SK-N-MC (cell line): ENCODE measurements at regions not wholly inside any gene's neighbourhood (a gene's known extent, or its start where the extent isn't known, plus 50 kb on each side); places are given as distances from the start of the nearest gene placed in this dataset.

Experiments
- DNase-seq: peaks from one replicate; pipeline ENCODE4 v3.0.0-alpha.2; 2011; ENCODE audit warnings: low read depth, low spot score
- H3K27ac ChIP-seq: fragments of 200-600 bp; sonication (generic); 2 replicates; pipeline ENCODE4 v1.5.1; 2016; ENCODE audit warnings: mixed run types
- H3K36me3 ChIP-seq: fragments of 200-600 bp; sonication (generic); 2 replicates; pipeline ENCODE4 v1.6.1; 2017; ENCODE audit warnings: antibody characterized with exemption, low read length, mixed read lengths; ENCODE audit not compliant: insufficient read depth
- H3K4me3 ChIP-seq: fragments of 200-600 bp; sonication (generic); 2 replicates; pipeline ENCODE4 v1.5.1; 2016
- H3K9ac ChIP-seq: fragments of 200-600 bp; sonication (generic); 2 replicates; pipeline ENCODE4 v1.8.0; 2017; ENCODE audit warnings: mixed run types, mixed read lengths; ENCODE audit not compliant: insufficient read length
- H3K9me3 ChIP-seq: fragments of 200-600 bp; sonication (generic); 2 replicates; pipeline ENCODE4 v1.6.1; 2017; ENCODE audit warnings: low read depth, mild to moderate bottlenecking, antibody characterized with exemption, low read length, moderate library complexity, mixed read lengths
- EZH2 ChIP-seq: fragments of 200-600 bp; sonication (generic); IDR thresholded peaks from one replicate; pipeline ENCODE4 v1.6.1; 2017; ENCODE audit warnings: antibody characterized with exemption
- FOXP2 ChIP-seq: optimal IDR thresholded peaks from 2 replicates; pipeline ENCODE3; 2011; ENCODE audit warnings: mild to moderate bottlenecking, moderate library complexity; ENCODE audit not compliant: insufficient read depth; ENCODE audit errors: extremely low read length, control extremely low read depth
- POLR2AphosphoS5 ChIP-seq: IDR thresholded peaks from 2 replicates; pipeline ENCODE4 v1.6.1; 2012; ENCODE audit warnings: mild to moderate bottlenecking, low read depth, low read length, borderline replicate concordance

GRCh38 chr5:71839096-71839884 lies 120.2 kb downstream of the CARTPT start:
- no peak overlapping the region for H3K9ac ChIP-seq
- H3K4me3 ChIP-seq = no peak overlapping the region
- no peak for TF ChIP-seq FOXP2
- no peak for TF ChIP-seq EZH2
- TF ChIP-seq POLR2AphosphoS5 = no peak
- H3K27ac ChIP-seq = no peak overlapping the region
- H3K9me3 ChIP-seq = no peaks in the 10 kb centered on the region
- DNase-seq = no peak
- H3K36me3 ChIP-seq = no peaks in the 10 kb centered on the region

- no peak for DNase-seq
- Histone ChIP-seq H3K9ac (no peak overlapping the region), H3K9me3 (no peaks in the 10 kb centered on the region), H3K27ac (no peak overlapping the region), H3K4me3 (no peak overlapping the region), H3K36me3 (no peaks in the 10 kb centered on the region)
- TF ChIP-seq POLR2AphosphoS5 (no peak), FOXP2 (no peak), EZH2 (no peak)
Measured at GRCh38 chr5:71841107-71841506, 122.0 kb downstream of the CARTPT start.

- no peak overlapping the region for H3K4me3 ChIP-seq
- no peaks in the 10 kb centered on the region for H3K9me3 ChIP-seq
- TF ChIP-seq EZH2 = no peak
- TF ChIP-seq FOXP2 = no peak
- TF ChIP-seq POLR2AphosphoS5 = no peak
- DNase-seq = no peak
- H3K9ac ChIP-seq = no peak overlapping the region
- no peaks in the 10 kb centered on the region for H3K36me3 ChIP-seq
- H3K27ac ChIP-seq = no peak overlapping the region
Measured at GRCh38 chr5:71843111-71843510, 124.0 kb downstream of the CARTPT start.

- TF ChIP-seq EZH2 (no peak), FOXP2 (no peak), POLR2AphosphoS5 (no peak)
- DNase-seq = no peak
- Histone ChIP-seq H3K27ac (no peak overlapping the region), H3K9ac (no peak overlapping the region), H3K4me3 (no peak overlapping the region), H3K36me3 (no peaks in the 10 kb centered on the region), H3K9me3 (no peaks in the 10 kb centered on the region)
Measured at GRCh38 chr5:71844862-71845261, 125.8 kb downstream of the CARTPT start.

GRCh38 chr5:71859515-71859914 lies 140.4 kb downstream of the CARTPT start:
- Histone ChIP-seq H3K4me3 (no peak overlapping the region), H3K27ac (no peak overlapping the region), H3K36me3 (no peaks in the 10 kb centered on the region), H3K9me3 (no peaks in the 10 kb centered on the region), H3K9ac (no peak overlapping the region)
- DNase-seq = no peak
- TF ChIP-seq EZH2 = no peak
- TF ChIP-seq FOXP2 = no peak
- TF ChIP-seq POLR2AphosphoS5 = no peak

- DNase-seq = no peak
- TF ChIP-seq FOXP2 = no peak
- no peak for TF ChIP-seq POLR2AphosphoS5
- no peak for TF ChIP-seq EZH2
Measured at GRCh38 chr5:71860048-71860447, 141.0 kb downstream of the CARTPT start.

GRCh38 chr5:71861682-71862081 lies 142.6 kb downstream of the CARTPT start:
- TF ChIP-seq EZH2 (no peak), FOXP2 (no peak), POLR2AphosphoS5 (no peak)
- H3K36me3 ChIP-seq = no peaks in the 10 kb centered on the region
- no peak overlapping the region for H3K4me3 ChIP-seq
- no peak overlapping the region for H3K9ac ChIP-seq
- no peak overlapping the region for H3K27ac ChIP-seq
- no peak for DNase-seq
- no peaks in the 10 kb centered on the region for H3K9me3 ChIP-seq

More at GRCh38 chr5:71860048-71860447, 141.0 kb downstream of the CARTPT start:
- H3K27ac ChIP-seq = no peak overlapping the region
- H3K36me3 ChIP-seq = no peaks in the 10 kb centered on the region
- no peak overlapping the region for H3K9ac ChIP-seq
- H3K4me3 ChIP-seq = no peak overlapping the region
- no peaks in the 10 kb centered on the region for H3K9me3 ChIP-seq

- Histone ChIP-seq H3K27ac (no peak overlapping the region), H3K9ac (no peak overlapping the region), H3K36me3 (no peaks in the 10 kb centered on the region), H3K4me3 (no peak overlapping the region), H3K9me3 (no peaks in the 10 kb centered on the region)
- no peak for DNase-seq
- TF ChIP-seq POLR2AphosphoS5 (no peak), EZH2 (no peak), FOXP2 (no peak)
Measured at GRCh38 chr5:71862087-71862486, 143.0 kb downstream of the CARTPT start.

GRCh38 chr5:71862507-71863060 lies 143.5 kb downstream of the CARTPT start:
- Histone ChIP-seq H3K27ac (no peak overlapping the region), H3K9me3 (no peaks in the 10 kb centered on the region), H3K9ac (no peak overlapping the region)

More at GRCh38 chr5:71862507-71863060, 143.5 kb downstream of the CARTPT start:
- no peak overlapping the region for H3K4me3 ChIP-seq
- no peak for TF ChIP-seq EZH2
- no peaks in the 10 kb centered on the region for H3K36me3 ChIP-seq
- DNase-seq = no peak
